OCI-LY7 (cell line): ENCODE measurements at regions not wholly inside any gene's neighbourhood (a gene's known extent, or its start where the extent isn't known, plus 50 kb on each side); places are given as distances from the start of the nearest gene placed in this dataset.

Experiments used
- CTCF ChIP-seq: fragments of 200-600 bp; sonication (generic); conservative IDR thresholded peaks from 2 replicates; pipeline ENCODE4 v1.5.1; 2014; ENCODE audit warnings: mild to moderate bottlenecking, antibody characterized with exemption, low read length, moderate library complexity, mixed read lengths
- EZH2phosphoT487 ChIP-seq: fragments of 200-600 bp; sonication (generic); IDR thresholded peaks from 2 replicates; pipeline ENCODE4 v1.6.1; 2018; ENCODE audit warnings: low read depth, borderline replicate concordance, mild to moderate bottlenecking, mixed run types, antibody characterized with exemption, low read length, moderate library complexity, mixed read lengths

GRCh38 chr10:62939698-62940097, 123.5 kb upstream of the EGR2 start:
- TF ChIP-seq CTCF (no peak), EZH2phosphoT487 (no peak)
